Loucy (cell line): ENCODE measurements at regions not wholly inside any gene's neighbourhood (a gene's known extent, or its start where the extent isn't known, plus 50 kb on each side); places are given as distances from the start of the nearest gene placed in this dataset.

ENCODE experiments used
- H2AFZ ChIP-seq: fragments of 200-600 bp; sonication (generic); 2 replicates; pipeline ENCODE4 v1.6.0; 2016; ENCODE audit warnings: antibody characterized with exemption, mild to moderate bottlenecking, low read length, moderate library complexity
- H3F3A ChIP-seq: fragments of 200-600 bp; 2 replicates; pipeline ENCODE4 v1.6.0; 2016; ENCODE audit warnings: antibody characterized with exemption, low read depth, mild to moderate bottlenecking
- H3K27me3 ChIP-seq: fragments of 200-600 bp; sonication (generic); 2 replicates; pipeline ENCODE4 v1.6.1; 2014; ENCODE audit warnings: low read length, mild to moderate bottlenecking; ENCODE audit not compliant: insufficient read depth, poor library complexity, severe bottlenecking
- H3K36me3 ChIP-seq: fragments of 200-600 bp; sonication (generic); 2 replicates; pipeline ENCODE4 v1.6.1; 2016; ENCODE audit warnings: low read length; ENCODE audit not compliant: insufficient read depth
- H3K4me1 ChIP-seq: fragments of 200-600 bp; sonication (generic); 2 replicates; pipeline ENCODE4 v1.5.1; 2014; ENCODE audit warnings: low read length, mild to moderate bottlenecking; ENCODE audit not compliant: insufficient read depth, poor library complexity, severe bottlenecking
- H3K4me2 ChIP-seq: fragments of 200-600 bp; sonication (generic); 2 replicates; pipeline ENCODE4 v1.6.0; 2014; ENCODE audit warnings: antibody characterized with exemption, low read length, low read depth, mild to moderate bottlenecking; ENCODE audit not compliant: poor library complexity, severe bottlenecking
- H3K4me3 ChIP-seq: fragments of 200-600 bp; sonication (generic); 2 replicates; pipeline ENCODE4 v1.5.1; 2014; ENCODE audit warnings: low read length, mild to moderate bottlenecking, mixed read lengths; ENCODE audit not compliant: poor library complexity, severe bottlenecking
- H3K79me2 ChIP-seq: fragments of 200-600 bp; sonication (generic); 2 replicates; pipeline ENCODE4 v1.6.1; 2014; ENCODE audit warnings: low read length; ENCODE audit not compliant: insufficient read depth
- H3K9ac ChIP-seq: fragments of 200-600 bp; sonication (generic); 2 replicates; pipeline ENCODE4 v1.6.0; 2014; ENCODE audit warnings: mild to moderate bottlenecking, low read depth, low read length, moderate library complexity; ENCODE audit not compliant: poor library complexity, severe bottlenecking
- H3K9me2 ChIP-seq: fragments of 200-600 bp; sonication (generic); replicated peaks from 2 replicates; pipeline ENCODE4 v1.6.1; 2016; ENCODE audit warnings: low read depth, low read length, mixed read lengths
- H3K9me3 ChIP-seq: fragments of 200-600 bp; sonication (generic); 2 replicates; pipeline ENCODE4 v1.6.1; 2014; ENCODE audit warnings: mild to moderate bottlenecking, antibody characterized with exemption, low read length, low read depth; ENCODE audit not compliant: insufficient read depth
- H4K20me1 ChIP-seq: fragments of 200-600 bp; sonication (generic); 2 replicates; pipeline ENCODE4 v1.6.0; 2014; ENCODE audit warnings: antibody characterized with exemption, low read length, mild to moderate bottlenecking; ENCODE audit not compliant: insufficient read depth, poor library complexity, severe bottlenecking
- EZH2phosphoT487 ChIP-seq: fragments of 200-600 bp; IDR thresholded peaks from 2 replicates; pipeline ENCODE4 v1.6.1; 2018; ENCODE audit warnings: antibody characterized with exemption, mild to moderate bottlenecking, moderate library complexity, borderline replicate concordance
- TF ChIP-seq, protein P1 (sequence below): fragments of 200-600 bp; sonication (generic); conservative IDR thresholded peaks from 2 replicates; pipeline ENCODE4 v1.5.1; 2014; ENCODE audit warnings: mild to moderate bottlenecking, antibody characterized with exemption, low read length

DNA sequence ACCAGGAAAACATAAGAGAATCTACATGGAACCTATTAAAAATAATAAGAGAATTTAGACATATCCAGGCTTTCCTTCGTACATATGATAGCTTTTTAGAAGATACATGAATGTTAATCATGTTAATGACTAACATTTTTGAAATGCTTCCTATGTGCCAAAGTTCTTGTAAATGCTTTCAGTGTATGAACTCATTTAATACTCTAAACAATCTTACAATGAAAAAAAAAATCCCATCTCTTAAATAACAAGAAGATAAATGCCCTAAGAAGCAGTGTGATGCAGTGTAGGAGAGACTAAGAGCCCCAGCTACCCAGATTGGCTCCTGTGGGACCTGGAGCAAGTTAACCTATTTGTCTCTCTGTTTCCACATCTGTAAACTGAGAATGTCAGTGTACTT is 220.4 kb upstream of the MYOCD start:
- Histone ChIP-seq H3K36me3 (no peaks in the 10 kb centered on the region), H3F3A (no peaks in the 10 kb centered on the region), H3K9me3 (no peaks in the 10 kb centered on the region; the same call in 1 of the 2 replicates), H2AFZ (no peak overlapping the region), H3K79me2 (no peaks in the 10 kb centered on the region), H3K27me3 (no peaks in the 10 kb centered on the region), H3K9ac (no peak overlapping the region), H3K4me3 (no peak overlapping the region), H3K9me2 (no peaks in the 10 kb centered on the region), H4K20me1 (no peaks in the 10 kb centered on the region), H3K4me1 (no peaks in the 10 kb centered on the region), H3K4me2 (no peak overlapping the region)
- TF ChIP-seq, protein P1, sequence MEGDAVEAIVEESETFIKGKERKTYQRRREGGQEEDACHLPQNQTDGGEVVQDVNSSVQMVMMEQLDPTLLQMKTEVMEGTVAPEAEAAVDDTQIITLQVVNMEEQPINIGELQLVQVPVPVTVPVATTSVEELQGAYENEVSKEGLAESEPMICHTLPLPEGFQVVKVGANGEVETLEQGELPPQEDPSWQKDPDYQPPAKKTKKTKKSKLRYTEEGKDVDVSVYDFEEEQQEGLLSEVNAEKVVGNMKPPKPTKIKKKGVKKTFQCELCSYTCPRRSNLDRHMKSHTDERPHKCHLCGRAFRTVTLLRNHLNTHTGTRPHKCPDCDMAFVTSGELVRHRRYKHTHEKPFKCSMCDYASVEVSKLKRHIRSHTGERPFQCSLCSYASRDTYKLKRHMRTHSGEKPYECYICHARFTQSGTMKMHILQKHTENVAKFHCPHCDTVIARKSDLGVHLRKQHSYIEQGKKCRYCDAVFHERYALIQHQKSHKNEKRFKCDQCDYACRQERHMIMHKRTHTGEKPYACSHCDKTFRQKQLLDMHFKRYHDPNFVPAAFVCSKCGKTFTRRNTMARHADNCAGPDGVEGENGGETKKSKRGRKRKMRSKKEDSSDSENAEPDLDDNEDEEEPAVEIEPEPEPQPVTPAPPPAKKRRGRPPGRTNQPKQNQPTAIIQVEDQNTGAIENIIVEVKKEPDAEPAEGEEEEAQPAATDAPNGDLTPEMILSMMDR, result no peak
- no peak for TF ChIP-seq EZH2phosphoT487

DNA sequence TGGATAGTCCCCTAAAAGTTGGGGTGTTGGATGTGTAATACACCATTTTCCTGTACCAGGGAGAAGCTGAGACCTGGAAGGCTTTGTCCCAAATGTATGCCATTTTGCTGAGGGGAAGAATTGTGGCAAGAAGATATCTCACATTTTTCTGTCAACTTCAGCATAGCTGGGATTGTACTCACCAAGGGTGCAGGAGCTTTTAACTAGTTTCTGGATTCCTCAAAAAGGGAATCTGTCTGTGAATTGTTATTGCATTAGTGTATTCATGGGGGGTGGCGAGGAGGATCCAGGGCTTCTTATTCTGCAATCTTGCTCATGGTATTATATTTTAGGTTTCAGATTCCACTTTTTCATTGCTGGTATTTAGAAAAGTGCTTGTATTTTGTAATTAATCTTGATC is 208.2 kb upstream of the MYOCD start:
- Histone ChIP-seq H3K4me3 (no peak overlapping the region), H3K79me2 (no peaks in the 10 kb centered on the region), H3K4me1 (no peaks in the 10 kb centered on the region), H2AFZ (no peak overlapping the region), H3K36me3 (no peaks in the 10 kb centered on the region), H3K4me2 (no peak overlapping the region), H3K9me2 (no peaks in the 10 kb centered on the region), H3F3A (no peaks in the 10 kb centered on the region), H3K9me3 (0 out of 2 replicates have a peak, but pooled peaks cover 3% of the 10 kb centered on the region), H3K27me3 (no peaks in the 10 kb centered on the region), H4K20me1 (no peaks in the 10 kb centered on the region), H3K9ac (no peak overlapping the region)
- TF ChIP-seq, protein P1, result no peak
- no peak for TF ChIP-seq EZH2phosphoT487

DNA sequence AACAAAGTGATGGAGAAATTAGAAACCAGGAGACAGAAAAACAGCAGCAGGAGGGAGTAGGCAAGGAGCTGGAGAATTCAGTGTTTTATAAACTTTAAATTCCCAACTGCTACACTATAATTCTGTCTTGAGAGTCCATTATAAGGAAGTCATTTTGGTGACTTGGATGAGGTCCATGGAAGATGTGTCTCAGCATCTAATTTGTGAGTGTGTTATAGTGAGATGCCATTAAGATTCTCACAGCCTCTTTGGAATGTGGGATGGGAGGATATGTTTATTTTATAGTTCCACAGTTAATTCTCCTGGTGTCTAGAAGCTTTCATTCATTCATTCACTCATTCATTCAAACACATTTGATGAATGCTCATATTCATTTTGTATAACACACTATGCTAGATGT is 206.0 kb upstream of the MYOCD start:
- no peaks in the 10 kb centered on the region for H3K27me3 ChIP-seq
- no peaks in the 10 kb centered on the region for H3K79me2 ChIP-seq
- H2AFZ ChIP-seq, result no peak overlapping the region
- H3K9ac ChIP-seq, result no peak overlapping the region
- H3K9me3 ChIP-seq, result 0 out of 2 replicates have a peak, but pooled peaks cover 3% of the 10 kb centered on the region
- H3F3A ChIP-seq, result no peaks in the 10 kb centered on the region
- H3K9me2 ChIP-seq, result no peaks in the 10 kb centered on the region
- H3K4me3 ChIP-seq, result no peak overlapping the region
- no peak overlapping the region for H3K4me2 ChIP-seq
- no peak for TF ChIP-seq EZH2phosphoT487
- TF ChIP-seq, protein P1, result no peak
- no peaks in the 10 kb centered on the region for H3K4me1 ChIP-seq
- no peaks in the 10 kb centered on the region for H4K20me1 ChIP-seq
- no peaks in the 10 kb centered on the region for H3K36me3 ChIP-seq
